GM21390 (cell line): ENCODE measurements at regions not wholly inside any gene's neighbourhood (a gene's known extent, or its start where the extent isn't known, plus 50 kb on each side); places are given as distances from the start of the nearest gene placed in this dataset.
A peak's percentile ranks its signal among the peaks of the same experiment; 100 is the strongest.

Source experiments
- ATAC-seq: cut with Tn5 transposase; IDR thresholded peaks from one replicate; pipeline ENCODE4 v1.9.1; 2021; ENCODE audit not compliant: unreplicated experiment

- ATAC-seq = no peak
Measured at GRCh38 chr5:116695681-116696080, 121.1 kb upstream of the SEMA6A start.

- no peak for ATAC-seq
Measured at GRCh38 chr5:116686438-116686837, 111.8 kb upstream of the SEMA6A start.

GRCh38 chr5:116685931-116686330, 111.3 kb upstream of the SEMA6A start:
- ATAC-seq = no peak

GRCh38 chr5:116685069-116685468, 110.4 kb upstream of the SEMA6A start:
- ATAC-seq = no peak

GRCh38 chr5:116681334-116682013, 106.9 kb upstream of the SEMA6A start:
- peak; percentile 97 for ATAC-seq

- no peak for ATAC-seq
Measured at GRCh38 chr5:116675626-116675910, 100.9 kb upstream of the SEMA6A start.

GRCh38 chr5:116674881-116675625, 100.4 kb upstream of the SEMA6A start:
- ATAC-seq = no peak

GRCh38 chr5:116673453-116673852, 98.8 kb upstream of the SEMA6A start:
- ATAC-seq = no peak

- ATAC-seq = no peak
Measured at GRCh38 chr5:116672203-116672602, 97.6 kb upstream of the SEMA6A start.

GRCh38 chr5:116671211-116671736, 96.7 kb upstream of the SEMA6A start:
- ATAC-seq = peak; percentile 98

- ATAC-seq = no peak
Measured at GRCh38 chr5:116669261-116670031, 94.8 kb upstream of the SEMA6A start.

GRCh38 chr5:116668390-116668789, 93.8 kb upstream of the SEMA6A start:
- no peak for ATAC-seq

GRCh38 chr5:116666901-116667300, 92.3 kb upstream of the SEMA6A start:
- ATAC-seq = no peak

- ATAC-seq = no peak
Measured at GRCh38 chr5:116664988-116665387, 90.4 kb upstream of the SEMA6A start.

- no peak for ATAC-seq
Measured at GRCh38 chr5:116663081-116663480, 88.5 kb upstream of the SEMA6A start.

- no peak for ATAC-seq
Measured at GRCh38 chr5:116661419-116661818, 86.8 kb upstream of the SEMA6A start.

GRCh38 chr5:116660929-116661328, 86.3 kb upstream of the SEMA6A start:
- ATAC-seq = no peak

- no peak for ATAC-seq
Measured at GRCh38 chr5:116658830-116659229, 84.2 kb upstream of the SEMA6A start.

GRCh38 chr5:116658141-116658540, 83.5 kb upstream of the SEMA6A start:
- no peak for ATAC-seq

- ATAC-seq = no peak
Measured at GRCh38 chr5:116655431-116655830, 80.8 kb upstream of the SEMA6A start.

- ATAC-seq = no peak
Measured at GRCh38 chr5:116654925-116655324, 80.3 kb upstream of the SEMA6A start.

GRCh38 chr5:116652903-116653302, 78.3 kb upstream of the SEMA6A start:
- no peak for ATAC-seq
